GM12891 (cell line): ENCODE measurements at regions not wholly inside any gene's neighbourhood (a gene's known extent, or its start where the extent isn't known, plus 50 kb on each side); places are given as distances from the start of the nearest gene placed in this dataset.

Experiments used
- DNase-seq: peaks from one replicate; pipeline ENCODE4 v3.0.0; 2011; ENCODE audit warnings: low spot score; ENCODE audit not compliant: insufficient read length
- FAIRE-seq: peaks from 2 replicates; lab custom pipeline; 2011; peaks lifted over from hg19 to GRCh38; lab: Jason Lieb, UNC
- PAX5 ChIP-seq: IDR thresholded peaks from 2 replicates; pipeline ENCODE4 v1.6.1; 2011; ENCODE audit warnings: low read length, moderate library complexity, mild to moderate bottlenecking; ENCODE audit not compliant: insufficient read depth, severe bottlenecking
- POLR2A ChIP-seq: IDR thresholded peaks from 2 replicates; pipeline ENCODE4 v1.6.1; 2011; ENCODE audit warnings: low read depth, low read length, control low read depth
- POLR2AphosphoS5 ChIP-seq: IDR thresholded peaks from 2 replicates; pipeline ENCODE4 v1.6.1; 2011; ENCODE audit warnings: low read depth, low read length, control low read depth
- POU2F2 ChIP-seq: IDR thresholded peaks from 2 replicates; pipeline ENCODE4 v1.6.1; 2011; ENCODE audit warnings: low read depth, mild to moderate bottlenecking, control low read depth, low read length, moderate library complexity
- SPI1 ChIP-seq: IDR thresholded peaks from 2 replicates; pipeline ENCODE4 v1.6.1; 2011; ENCODE audit warnings: low read depth, low read length, control low read depth
- TAF1 ChIP-seq: IDR thresholded peaks from 2 replicates; pipeline ENCODE4 v1.6.1; 2011; ENCODE audit warnings: low read depth, low read length, control low read depth

DNA sequence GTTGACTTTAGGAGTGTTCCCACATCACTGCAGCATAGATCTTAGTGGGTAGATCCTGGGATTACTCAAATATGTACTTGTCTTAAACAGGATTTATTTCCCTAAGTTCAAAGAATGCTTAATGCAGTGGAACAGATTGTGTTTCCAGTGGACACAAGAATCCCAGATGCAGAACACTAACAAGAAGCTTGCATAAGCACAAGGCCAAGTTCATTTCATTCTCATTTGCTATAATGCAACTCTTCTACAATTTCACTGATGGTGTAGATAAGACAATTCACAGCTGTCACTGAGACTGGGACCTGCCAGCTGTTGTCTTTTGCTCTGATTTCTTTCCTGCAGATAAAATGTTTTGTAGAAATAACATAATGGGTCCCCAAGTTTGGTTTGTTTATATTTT, 225.6 kb downstream of the NFKBIZ start:
- FAIRE-seq: no peak
- TF ChIP-seq POLR2A: no peak
- TF ChIP-seq SPI1: no peak
- no peak for TF ChIP-seq POLR2AphosphoS5
- TF ChIP-seq POU2F2: no peak
- TF ChIP-seq PAX5: no peak
- no peak for TF ChIP-seq TAF1
- no peak for DNase-seq

DNA sequence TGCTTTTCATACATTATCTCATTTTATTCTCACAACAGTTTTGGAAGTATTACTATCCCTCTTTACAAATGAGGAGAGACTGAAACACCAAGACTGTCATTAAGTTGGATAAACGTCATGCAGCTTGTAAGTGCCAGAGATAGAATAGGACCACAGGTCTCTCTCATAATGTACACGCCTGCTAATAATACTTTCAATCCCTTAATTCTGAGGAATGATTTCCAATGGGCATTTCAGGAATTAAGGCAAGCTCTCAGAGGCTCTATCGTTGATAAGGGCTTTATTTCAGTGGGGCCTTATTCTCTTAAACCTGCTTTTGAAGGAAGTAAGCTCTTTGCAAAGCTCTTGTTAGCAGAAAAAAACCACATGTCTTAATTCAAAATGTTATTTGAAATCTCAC, 229.1 kb downstream of the NFKBIZ start:
- FAIRE-seq (no peak), DNase-seq (no peak)
- no peak for TF ChIP-seq SPI1
- TF ChIP-seq TAF1: no peak
- TF ChIP-seq PAX5: no peak

DNA sequence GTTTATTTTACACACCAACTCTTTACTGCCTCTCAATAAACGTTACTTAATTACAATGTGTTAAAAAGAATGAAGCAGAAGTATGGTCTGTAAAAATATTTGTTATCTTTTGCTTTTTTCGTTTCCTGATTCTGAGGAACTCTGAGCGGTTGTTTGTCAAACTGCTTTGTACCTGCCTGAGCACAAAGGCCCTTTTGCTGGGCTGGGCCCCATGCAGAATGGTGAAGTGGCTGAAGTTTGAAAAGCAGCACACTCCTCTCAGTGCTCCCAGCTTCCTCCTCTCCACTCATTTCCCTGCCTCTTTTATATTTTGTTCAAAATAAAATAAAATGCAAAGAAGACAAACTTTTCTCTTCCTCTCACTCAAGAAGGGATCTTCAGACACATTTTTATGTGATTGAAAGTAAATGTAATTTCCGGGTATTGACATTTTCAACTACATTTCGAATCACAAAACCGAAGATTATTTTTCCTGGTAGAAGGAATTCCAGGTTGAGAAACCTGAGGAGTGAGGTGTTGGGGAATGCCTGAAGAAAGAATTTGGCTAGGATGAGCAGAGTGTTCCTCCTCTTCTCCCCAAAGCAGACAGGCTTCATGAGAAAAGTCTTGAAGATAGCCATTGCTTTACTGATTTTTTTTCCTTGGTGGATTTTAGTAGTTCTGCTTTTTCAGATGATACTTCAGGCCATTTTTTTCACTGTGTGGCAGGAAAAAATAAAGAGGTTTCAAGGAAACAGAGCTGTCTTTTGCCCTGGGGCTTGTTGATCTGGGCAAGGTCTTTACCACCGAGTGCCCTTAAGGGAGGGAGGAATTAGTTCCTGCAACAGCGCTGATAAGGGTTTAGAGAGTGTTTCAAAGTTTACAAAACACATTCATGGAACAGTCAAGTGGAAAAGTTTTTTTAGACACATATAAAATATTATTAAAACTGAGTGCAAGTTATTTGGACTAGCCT, 229.8 kb downstream of the NFKBIZ start:
- TF ChIP-seq POLR2AphosphoS5 (no peak), SPI1 (0 out of 2 replicates have a peak, but pooled peaks have one; percentile 2), TAF1 (no peak)
- no peak for FAIRE-seq
- no peak for DNase-seq

DNA sequence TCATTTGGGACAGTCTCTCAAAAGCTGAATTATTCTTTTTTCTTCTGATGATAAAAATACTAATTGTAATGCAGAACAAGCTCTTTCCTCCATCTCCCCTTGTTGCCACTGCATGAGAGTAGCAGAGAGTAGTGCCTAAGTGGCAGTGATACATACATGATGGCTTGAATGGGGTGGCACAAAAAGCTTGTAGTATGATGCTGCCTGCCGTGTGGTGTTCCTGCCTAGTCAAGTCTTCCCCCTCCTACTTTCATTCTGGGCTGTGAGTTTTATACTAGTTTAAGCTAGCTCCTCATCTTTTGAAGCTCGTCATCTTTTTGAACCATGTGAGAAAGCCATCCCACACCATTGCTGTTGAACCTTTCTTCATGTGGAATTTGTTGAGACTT, 230.5 kb downstream of the NFKBIZ start:
- FAIRE-seq (no peak), DNase-seq (no peak)
- TF ChIP-seq POLR2A (no peak), PAX5 (no peak), SPI1 (no peak), POU2F2 (no peak), TAF1 (no peak), POLR2AphosphoS5 (no peak)

DNA sequence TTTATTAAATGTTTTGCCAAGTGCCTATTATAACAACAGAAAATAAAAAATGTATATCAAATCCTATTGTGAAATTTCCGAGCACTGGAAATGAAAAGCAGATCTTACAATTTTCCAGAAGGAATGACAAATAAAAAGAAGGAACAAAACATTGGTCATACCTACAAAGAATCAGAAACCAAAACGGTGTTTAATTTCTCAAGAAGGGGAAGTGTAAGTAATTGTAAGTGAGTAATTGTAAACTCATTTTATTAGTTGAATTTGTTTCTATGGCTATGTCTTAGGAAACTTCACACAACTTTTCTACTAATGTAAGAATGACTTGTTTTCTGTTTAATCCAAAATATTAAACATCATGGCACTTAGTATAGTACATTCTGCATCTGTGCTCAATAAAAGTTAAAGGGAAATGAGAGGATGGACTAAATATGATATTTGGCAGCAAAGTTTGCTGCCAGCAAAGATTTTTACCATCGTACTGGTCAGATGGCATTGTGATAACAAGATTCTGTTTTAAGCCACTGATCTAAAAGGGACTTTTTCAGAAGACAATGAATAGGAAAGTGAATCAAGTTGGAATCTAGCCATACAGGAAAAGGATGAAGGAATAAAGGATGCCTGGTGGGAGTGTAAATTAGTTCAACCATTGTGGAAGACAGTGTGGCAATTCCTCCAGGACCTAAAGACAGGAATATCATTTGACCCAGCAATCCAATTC, 232.4 kb downstream of the NFKBIZ start:
- no peak for DNase-seq
- no peak for FAIRE-seq
- TF ChIP-seq SPI1: peak; percentile 39; the same call in 1 of the 2 replicates
- TF ChIP-seq POU2F2: no peak

DNA sequence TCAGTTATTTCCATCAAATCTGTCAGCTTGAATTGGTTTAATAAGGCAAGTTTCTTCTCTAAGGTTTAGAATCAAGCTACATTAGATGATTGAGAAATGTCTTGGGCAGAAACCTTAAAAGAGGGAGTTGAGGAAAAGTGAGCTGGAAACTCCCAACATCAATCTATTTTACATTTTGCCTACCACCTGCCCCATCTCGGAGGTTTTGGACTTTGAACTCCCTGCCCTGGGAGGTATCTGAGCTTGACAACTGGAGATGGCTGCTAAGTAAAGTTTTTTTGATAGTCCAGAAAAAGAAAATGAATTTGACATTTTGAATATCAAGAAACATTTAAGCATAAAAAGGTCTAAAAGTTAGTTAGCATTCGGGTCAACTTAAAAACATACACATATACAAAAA, 234.2 kb downstream of the NFKBIZ start:
- DNase-seq (no peak), FAIRE-seq (no peak)
- TF ChIP-seq POU2F2: no peak

DNA sequence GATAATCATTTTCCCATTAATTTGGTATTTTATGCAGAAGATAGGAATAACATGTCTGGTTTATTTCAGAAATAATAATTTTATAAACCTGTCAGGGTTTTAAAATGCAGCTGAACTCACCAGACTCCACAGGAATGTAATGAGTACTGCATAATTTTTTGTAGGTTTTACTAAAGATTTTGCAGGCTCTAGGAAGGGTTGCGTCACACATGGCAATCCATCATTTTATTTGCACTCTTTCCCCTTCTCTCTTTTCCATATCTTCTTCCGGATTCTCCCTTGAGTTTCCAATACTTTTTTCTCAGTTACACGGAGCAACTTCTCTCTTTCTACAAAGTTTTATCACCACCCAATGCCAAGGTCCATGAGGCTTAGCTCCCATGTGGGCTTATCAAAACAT, 234.7 kb downstream of the NFKBIZ start:
- DNase-seq (no peak), FAIRE-seq (no peak)
- no peak for TF ChIP-seq POLR2A
- no peak for TF ChIP-seq POLR2AphosphoS5
- TF ChIP-seq PAX5: no peak
- no peak for TF ChIP-seq POU2F2
- TF ChIP-seq SPI1: no peak
- TF ChIP-seq TAF1: no peak

DNA sequence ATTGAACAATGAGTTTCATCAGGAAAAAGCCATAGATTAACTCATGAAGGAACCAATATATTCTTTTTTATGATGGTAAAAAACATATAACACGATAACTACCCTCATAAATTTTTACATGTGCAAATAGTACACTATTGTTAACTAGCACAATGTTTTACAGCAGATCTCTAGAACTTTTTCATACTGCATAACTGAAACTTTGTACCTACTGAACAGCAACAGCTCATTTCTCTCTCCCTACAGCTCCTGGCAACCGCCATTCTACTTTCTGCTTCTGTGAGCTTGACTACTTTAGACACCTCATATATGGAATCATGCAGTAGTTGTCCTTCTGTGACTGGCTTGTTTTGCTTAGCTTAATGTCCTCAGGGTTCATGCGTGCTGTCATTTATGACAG, 235.4 kb downstream of the NFKBIZ start:
- FAIRE-seq: no peak
- TF ChIP-seq SPI1 (no peak), POLR2AphosphoS5 (no peak), PAX5 (no peak), TAF1 (no peak), POLR2A (no peak), POU2F2 (no peak)

DNA sequence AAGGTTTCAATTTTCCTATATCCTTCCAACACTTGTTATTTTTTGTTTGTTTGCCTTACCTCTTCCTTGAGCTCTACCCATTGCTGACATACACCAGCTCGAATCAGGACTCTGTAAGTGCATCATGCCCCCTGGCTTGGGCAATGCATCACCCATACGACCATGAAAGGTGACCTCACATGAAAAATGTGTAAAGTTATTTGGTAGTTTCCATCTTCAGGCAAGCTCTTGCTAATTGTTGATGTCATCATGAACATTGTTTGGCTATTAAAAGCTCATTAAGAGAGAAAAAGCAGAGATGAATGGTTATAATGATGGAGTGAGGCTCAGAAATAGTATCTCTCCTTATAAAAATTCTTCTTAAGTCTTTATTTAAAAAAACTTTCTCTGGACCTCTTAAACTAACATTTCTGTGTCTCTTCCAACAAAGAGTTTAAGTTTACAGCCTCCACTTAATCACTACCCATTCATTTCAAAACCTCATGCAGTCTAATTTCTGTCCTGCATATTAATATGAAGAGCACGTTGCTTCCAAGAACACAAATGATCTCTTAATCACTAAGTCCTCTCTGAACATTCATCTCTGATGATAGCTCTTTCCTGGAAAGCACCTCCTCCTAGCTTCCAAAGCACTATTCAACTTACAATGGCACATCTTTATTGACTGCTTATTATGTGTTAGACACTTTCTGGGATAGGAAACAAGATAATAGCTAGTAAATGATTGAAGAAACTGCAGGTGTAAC, 236.3 kb downstream of the NFKBIZ start:
- no peak for DNase-seq
- FAIRE-seq: no peak
- TF ChIP-seq TAF1 (no peak), POU2F2 (no peak), SPI1 (no peak), POLR2AphosphoS5 (no peak), PAX5 (no peak), POLR2A (no peak)

More for the DNA sequence above, 235.4 kb downstream of the NFKBIZ start:
- no peak for DNase-seq

DNA sequence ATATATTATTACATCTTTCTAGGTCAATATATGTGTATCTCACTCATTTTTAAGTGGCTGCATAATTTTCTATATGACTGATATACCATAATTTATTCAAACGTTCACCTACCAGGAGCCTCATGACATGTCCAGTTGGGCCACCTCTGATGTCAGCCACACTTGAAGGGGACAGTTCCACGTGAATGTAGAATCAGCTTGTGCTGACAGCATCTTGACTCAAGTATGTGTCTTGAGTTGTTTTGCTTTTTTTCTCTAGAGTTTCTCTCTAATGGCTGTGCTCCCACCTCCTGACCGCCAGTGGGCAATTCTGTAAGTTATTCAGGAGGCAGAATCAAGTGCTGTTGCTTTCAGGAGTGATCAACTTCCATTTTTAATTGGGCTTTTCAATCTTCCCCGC, 237.9 kb downstream of the NFKBIZ start:
- TF ChIP-seq SPI1 (no peak), POU2F2 (no peak), PAX5 (no peak), POLR2AphosphoS5 (no peak), POLR2A (no peak), TAF1 (no peak)
- FAIRE-seq: no peak
- DNase-seq: no peak
